Endodermal cell (in vitro differentiated cells): ENCODE measurements at regions not wholly inside any gene's neighbourhood (a gene's known extent, or its start where the extent isn't known, plus 50 kb on each side); places are given as distances from the start of the nearest gene placed in this dataset.
A peak's percentile ranks its signal among the peaks of the same experiment; 100 is the strongest.

Source experiments
- DNase-seq: peaks from one replicate; pipeline ENCODE4 v3.0.0-alpha.2; 2017
- H3K27ac ChIP-seq: 2 replicates; pipeline ENCODE4 v1.5.1; 2013; ENCODE audit warnings: mild to moderate bottlenecking, low read depth, low read length, moderate library complexity
- H3K27me3 ChIP-seq: 2 replicates; pipeline ENCODE4 v1.6.1; 2013; ENCODE audit warnings: mild to moderate bottlenecking, low read length, moderate library complexity; ENCODE audit not compliant: insufficient read depth, control insufficient read depth, poor library complexity, severe bottlenecking
- H3K36me3 ChIP-seq: 2 replicates; pipeline ENCODE4 v1.7.0; 2013; ENCODE audit warnings: mild to moderate bottlenecking, low read length, moderate library complexity; ENCODE audit not compliant: control insufficient read depth, insufficient read depth
- H3K4me1 ChIP-seq: one replicate; pipeline ENCODE4 v1.7.0; 2013; ENCODE audit warnings: low read length; ENCODE audit not compliant: control insufficient read depth, insufficient read depth
- H3K4me3 ChIP-seq: 2 replicates; pipeline ENCODE4 v1.5.1; 2013; ENCODE audit warnings: mild to moderate bottlenecking, low read length, moderate library complexity
- H3K9ac ChIP-seq: 2 replicates; pipeline ENCODE4 v1.6.1; 2013; ENCODE audit warnings: mild to moderate bottlenecking, low read length, moderate library complexity; ENCODE audit not compliant: poor library complexity, severe bottlenecking; ENCODE audit errors: extremely low read depth
- H3K9me3 ChIP-seq: 2 replicates; pipeline ENCODE4 v1.6.1; 2013; ENCODE audit warnings: mild to moderate bottlenecking, low read length, moderate library complexity; ENCODE audit not compliant: control insufficient read depth
- H3K27ac Mint-ChIP-seq: 2 replicates; pipeline ENCODE4 v1.8.0; 2020; ENCODE audit warnings: mixed read lengths
- H3K27me3 Mint-ChIP-seq: 2 replicates; pipeline ENCODE4 v1.8.0; 2021; ENCODE audit warnings: mild to moderate bottlenecking, mixed read lengths; ENCODE audit not compliant: insufficient read depth
- H3K36me3 Mint-ChIP-seq: 2 replicates; pipeline ENCODE4 v1.8.0; 2020; ENCODE audit warnings: low read depth, mixed read lengths
- H3K4me1 Mint-ChIP-seq: 2 replicates; pipeline ENCODE4 v1.8.0; 2020; ENCODE audit warnings: mixed read lengths
- H3K4me3 Mint-ChIP-seq: 2 replicates; pipeline ENCODE4 v1.8.0; 2020; ENCODE audit warnings: mild to moderate bottlenecking, moderate library complexity, mixed read lengths
- H3K9me3 Mint-ChIP-seq: 2 replicates; pipeline ENCODE4 v1.8.0; 2020; ENCODE audit warnings: mild to moderate bottlenecking, mixed read lengths
- WGBS, 2 experiments: methylation state at CpG; one replicate each; pipeline versions ENCODE4 v1.1.5 to v1.1.7; 2013; ENCODE audit warnings: missing lambda C conversion rate in 2 of 2, mixed read lengths in 1 of 2; ENCODE audit not compliant: insufficient coverage in 1 of 2, insufficient read length in 1 of 2; 5-methylcytosine and 5-hydroxymethylcytosine counted together
- TF ChIP-seq, protein P1 (sequence below): fragments of 200-600 bp; sonication (generic); conservative IDR thresholded peaks from 2 replicates; pipeline ENCODE4 v1.5.0; 2021; ENCODE audit warnings: antibody characterized with exemption, mild to moderate bottlenecking

DNA sequence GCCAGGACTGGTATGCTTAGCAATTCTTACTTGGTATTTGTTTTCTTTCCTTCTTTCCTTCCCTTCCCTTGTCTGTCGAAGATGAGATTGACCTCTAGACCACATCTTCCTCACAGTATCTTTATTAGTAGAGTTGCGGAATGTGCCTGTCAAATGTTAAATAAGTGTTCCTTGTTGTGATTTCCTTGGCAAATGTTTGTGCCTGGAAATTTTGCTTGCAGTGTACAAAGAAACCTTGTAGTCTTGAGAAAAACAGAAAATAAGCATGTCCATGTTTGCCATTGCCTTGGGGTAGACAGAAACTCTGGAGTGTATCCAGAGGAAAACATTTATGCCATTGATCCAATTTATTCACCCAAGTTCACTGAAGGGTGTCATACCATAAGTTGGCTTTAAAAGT lies 79.5 kb upstream of the ZNF385D start:
- H3K9me3 Mint-ChIP-seq = no peaks in the 10 kb centered on the region
- Histone ChIP-seq H3K27me3 (no peaks in the 10 kb centered on the region), H3K4me1 (no peaks in the 10 kb centered on the region), H3K4me3 (no peak overlapping the region), H3K27ac (no peak overlapping the region), H3K9ac (no peak overlapping the region), H3K36me3 (no peaks in the 10 kb centered on the region), H3K9me3 (no peaks in the 10 kb centered on the region)
- 91% methylated on average over 2 of the region's 2 CpGs; no CpG with 5 or more reads in 1 of the 2 experiments for WGBS, 2 experiments
- H3K36me3 Mint-ChIP-seq = no peaks in the 10 kb centered on the region
- TF ChIP-seq, protein P1, sequence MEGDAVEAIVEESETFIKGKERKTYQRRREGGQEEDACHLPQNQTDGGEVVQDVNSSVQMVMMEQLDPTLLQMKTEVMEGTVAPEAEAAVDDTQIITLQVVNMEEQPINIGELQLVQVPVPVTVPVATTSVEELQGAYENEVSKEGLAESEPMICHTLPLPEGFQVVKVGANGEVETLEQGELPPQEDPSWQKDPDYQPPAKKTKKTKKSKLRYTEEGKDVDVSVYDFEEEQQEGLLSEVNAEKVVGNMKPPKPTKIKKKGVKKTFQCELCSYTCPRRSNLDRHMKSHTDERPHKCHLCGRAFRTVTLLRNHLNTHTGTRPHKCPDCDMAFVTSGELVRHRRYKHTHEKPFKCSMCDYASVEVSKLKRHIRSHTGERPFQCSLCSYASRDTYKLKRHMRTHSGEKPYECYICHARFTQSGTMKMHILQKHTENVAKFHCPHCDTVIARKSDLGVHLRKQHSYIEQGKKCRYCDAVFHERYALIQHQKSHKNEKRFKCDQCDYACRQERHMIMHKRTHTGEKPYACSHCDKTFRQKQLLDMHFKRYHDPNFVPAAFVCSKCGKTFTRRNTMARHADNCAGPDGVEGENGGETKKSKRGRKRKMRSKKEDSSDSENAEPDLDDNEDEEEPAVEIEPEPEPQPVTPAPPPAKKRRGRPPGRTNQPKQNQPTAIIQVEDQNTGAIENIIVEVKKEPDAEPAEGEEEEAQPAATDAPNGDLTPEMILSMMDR = no peak
- peaks cover 2% of the 10 kb centered on the region for H3K27me3 Mint-ChIP-seq
- no peak for DNase-seq
- H3K4me3 Mint-ChIP-seq = no peak overlapping the region
- no peak overlapping the region for H3K27ac Mint-ChIP-seq
- no peaks in the 10 kb centered on the region for H3K4me1 Mint-ChIP-seq

DNA sequence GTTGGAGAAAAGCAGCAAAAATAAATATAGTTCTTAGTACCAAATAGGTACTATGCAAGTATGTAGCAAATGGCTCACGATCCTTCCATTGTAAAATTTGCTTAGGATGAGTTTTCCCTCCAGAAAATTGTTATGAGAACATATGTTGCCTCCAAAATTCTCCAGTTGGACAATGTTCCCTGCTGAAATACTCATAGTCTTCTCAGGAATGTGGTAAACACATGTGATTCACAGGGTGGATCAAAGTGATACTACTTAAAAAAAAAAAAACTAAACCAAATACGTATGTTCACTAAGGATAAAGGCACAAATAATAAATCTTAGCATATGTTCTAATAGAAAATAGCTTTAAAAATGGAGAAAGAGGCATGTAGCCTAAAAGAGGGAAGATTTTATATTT lies 84.3 kb upstream of the ZNF385D start:
- no peak overlapping the region for H3K27ac Mint-ChIP-seq
- Histone ChIP-seq H3K27ac (no peak overlapping the region), H3K27me3 (no peaks in the 10 kb centered on the region), H3K4me3 (no peak overlapping the region), H3K36me3 (no peaks in the 10 kb centered on the region), H3K9me3 (no peaks in the 10 kb centered on the region), H3K4me1 (no peaks in the 10 kb centered on the region), H3K9ac (no peak overlapping the region)
- H3K27me3 Mint-ChIP-seq = peaks cover 2% of the 10 kb centered on the region
- 83 to 100% methylated on average over 1 of the region's 2 CpGs for WGBS, 2 experiments
- H3K9me3 Mint-ChIP-seq = no peaks in the 10 kb centered on the region
- no peak overlapping the region for H3K4me3 Mint-ChIP-seq
- H3K36me3 Mint-ChIP-seq = no peaks in the 10 kb centered on the region
- TF ChIP-seq, protein P1 = no peak
- no peak for DNase-seq
- H3K4me1 Mint-ChIP-seq = no peaks in the 10 kb centered on the region

DNA sequence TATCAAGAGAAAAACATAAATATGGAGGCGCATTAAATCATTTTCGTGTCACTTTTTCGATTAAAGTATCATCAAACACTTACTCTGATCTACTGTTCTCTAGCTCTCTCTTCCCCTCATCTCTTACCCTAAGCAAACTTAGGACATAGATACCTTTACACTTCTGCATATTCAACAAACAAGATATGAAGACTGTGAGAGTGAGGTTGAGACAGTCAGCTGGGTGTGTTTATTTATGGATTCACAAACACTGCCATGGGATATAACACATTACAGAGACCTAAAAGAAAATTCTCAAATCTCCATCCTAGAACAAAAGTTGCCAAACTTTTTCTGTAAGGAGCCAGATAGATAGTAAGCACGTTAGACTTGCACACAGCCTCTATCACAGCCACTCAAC lies 85.2 kb upstream of the ZNF385D start:
- 92 to 100% methylated on average over 3 to 4 of the region's 4 CpGs for WGBS, 2 experiments

More for the DNA sequence above, 85.2 kb upstream of the ZNF385D start:
- Mint-ChIP-seq H3K4me3 (no peak overlapping the region), H3K36me3 (no peaks in the 10 kb centered on the region), H3K27me3 (peaks cover 2% of the 10 kb centered on the region), H3K4me1 (no peaks in the 10 kb centered on the region), H3K27ac (peak overlapping the region; percentile 21), H3K9me3 (no peaks in the 10 kb centered on the region)
- no peak overlapping the region for H3K27ac ChIP-seq
- H3K9me3 ChIP-seq = no peaks in the 10 kb centered on the region
- no peaks in the 10 kb centered on the region for H3K36me3 ChIP-seq
- TF ChIP-seq, protein P1 = no peak
- no peak overlapping the region for H3K4me3 ChIP-seq
- no peaks in the 10 kb centered on the region for H3K27me3 ChIP-seq
- H3K9ac ChIP-seq = no peak overlapping the region
- DNase-seq = no peak
- no peaks in the 10 kb centered on the region for H3K4me1 ChIP-seq
